Fibroblast of gingiva (primary cell): ENCODE measurements at regions not wholly inside any gene's neighbourhood (a gene's known extent, or its start where the extent isn't known, plus 50 kb on each side); places are given as distances from the start of the nearest gene placed in this dataset.

Experiments
- DNase-seq: peaks from one replicate; pipeline ENCODE4 v3.0.0-alpha.2; 2011; ENCODE audit warnings: low read depth

- no peak for DNase-seq
Measured at GRCh38 chr21:32134441-32135130, 144.3 kb downstream of the MIS18A start.

- DNase-seq: no peak
Measured at GRCh38 chr21:32132881-32133280, 146.0 kb downstream of the MIS18A start.

- DNase-seq: no peak
Measured at GRCh38 chr21:32132409-32132808, 146.4 kb downstream of the MIS18A start.

- DNase-seq: peak; percentile 36
Measured at GRCh38 chr21:32131960-32132359, 146.9 kb downstream of the MIS18A start.

- no peak for DNase-seq
Measured at GRCh38 chr21:32131164-32131563, 147.7 kb downstream of the MIS18A start.

- DNase-seq: no peak
Measured at GRCh38 chr21:32130031-32130891, 148.6 kb downstream of the MIS18A start.

GRCh38 chr21:32127081-32127480 lies 151.8 kb downstream of the MIS18A start:
- no peak for DNase-seq

GRCh38 chr21:32122082-32122481 lies 156.8 kb downstream of the MIS18A start:
- no peak for DNase-seq

GRCh38 chr21:32120230-32120629 lies 158.6 kb downstream of the MIS18A start:
- no peak for DNase-seq

GRCh38 chr21:32119811-32120210 lies 159.0 kb downstream of the MIS18A start:
- DNase-seq: no peak

GRCh38 chr21:32119389-32119788 lies 159.5 kb downstream of the MIS18A start:
- DNase-seq: no peak

- peak; percentile 12 for DNase-seq
Measured at GRCh38 chr21:32114419-32115035, 164.3 kb downstream of the MIS18A start.

GRCh38 chr21:32113486-32113885 lies 165.4 kb downstream of the MIS18A start:
- no peak for DNase-seq

GRCh38 chr21:32112195-32112594 lies 166.7 kb downstream of the MIS18A start:
- no peak for DNase-seq

GRCh38 chr21:32108566-32108965 lies 170.3 kb downstream of the MIS18A start:
- DNase-seq: no peak

GRCh38 chr21:32103361-32103760 lies 175.5 kb downstream of the MIS18A start:
- DNase-seq: no peak

- DNase-seq: peak; percentile 4
Measured at GRCh38 chr21:32102426-32102825, 176.4 kb downstream of the MIS18A start.

GRCh38 chr21:32101277-32101676 lies 177.6 kb downstream of the MIS18A start:
- no peak for DNase-seq

GRCh38 chr21:32100423-32100822 lies 178.4 kb downstream of the MIS18A start:
- DNase-seq: no peak

GRCh38 chr21:32099812-32100416 lies 178.9 kb downstream of the MIS18A start:
- no peak for DNase-seq

- DNase-seq: no peak
Measured at GRCh38 chr21:32096411-32096810, 182.4 kb downstream of the MIS18A start.

- no peak for DNase-seq
Measured at GRCh38 chr21:32094804-32095203, 184.0 kb downstream of the MIS18A start.
